Activated B cell treated with CpG ODN at 0.5 μM for 24 hours (primary cell): ENCODE measurements at regions not wholly inside any gene's neighbourhood (a gene's known extent, or its start where the extent isn't known, plus 50 kb on each side); places are given as distances from the start of the nearest gene placed in this dataset.

ENCODE experiments used
- ATAC-seq: fragments of 200-7000 bp; cut with Tn5 transposase; one replicate; pipeline ENCODE4 v1.10.0; 2021; ENCODE audit warnings: low read depth, mild to moderate bottlenecking, moderate library complexity
- CTCF ChIA-PET: fragments of 350-600 bp; sonication (Branson Sonifier 250); formaldehyde crosslinking; loops from one replicate; lab custom pipeline; 2021; ENCODE audit warnings: antibody characterized with exemption; lab: Charles Lee
- POLR2A ChIA-PET: fragments of 350-600 bp; sonication (Branson Sonifier 250); formaldehyde crosslinking; loops from one replicate; lab custom pipeline; 2021; ENCODE audit warnings: antibody characterized with exemption; lab: Charles Lee
- DNase-seq: peaks from one replicate; pipeline ENCODE4 v3.0.0; 2022
- H3K27ac Mint-ChIP-seq: one replicate; pipeline ENCODE4 v1.8.0; 2020; ENCODE audit warnings: mixed read lengths
- H3K27me3 Mint-ChIP-seq: one replicate; pipeline ENCODE4 v1.8.0; 2021; ENCODE audit warnings: mixed read lengths
- H3K36me3 Mint-ChIP-seq: one replicate; pipeline ENCODE4 v1.8.0; 2021; ENCODE audit warnings: low read depth, mixed read lengths
- H3K4me1 Mint-ChIP-seq: one replicate; pipeline ENCODE4 v1.8.0; 2021; ENCODE audit warnings: mixed read lengths
- H3K4me3 Mint-ChIP-seq: one replicate; pipeline ENCODE4 v1.8.0; 2020; ENCODE audit warnings: mild to moderate bottlenecking, mixed read lengths
- H3K9me3 Mint-ChIP-seq: one replicate; pipeline ENCODE4 v1.8.0; 2020; ENCODE audit warnings: mixed read lengths
- intact Hi-C: fragments of 100-400 bp; cut with micrococcal nuclease; formaldehyde crosslinking; loops from one replicate; pipeline ENCODE4 v1.15.1; 2024
- TF ChIP-seq, protein P1 (sequence below): fragments of 200-600 bp; IDR thresholded peaks from one replicate; pipeline ENCODE4 v1.8.0; 2022; ENCODE audit warnings: antibody characterized with exemption, mild to moderate bottlenecking

DNA sequence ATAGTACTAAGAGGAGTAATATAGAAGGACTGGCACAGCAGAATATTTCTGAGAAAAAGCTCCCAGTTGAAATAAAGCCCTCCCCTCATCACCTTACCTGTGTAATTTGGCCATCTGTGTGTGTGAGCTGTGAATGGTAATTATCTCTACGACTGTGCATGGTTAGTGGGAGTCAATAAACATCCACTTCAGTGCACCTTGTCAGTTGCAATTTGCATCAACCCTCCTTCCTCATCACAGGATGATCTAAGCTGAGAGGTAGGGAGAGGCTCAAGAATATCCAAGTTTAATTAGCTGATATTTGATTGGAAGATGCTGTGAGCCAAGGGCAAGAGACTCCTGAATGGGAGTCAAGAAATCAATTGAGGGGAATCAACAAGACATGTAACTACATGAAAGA, 694.9 kb upstream of the KLHL29 start:
- no peaks in the 10 kb centered on the region for H3K36me3 Mint-ChIP-seq
- H3K4me3 Mint-ChIP-seq, result no peak overlapping the region
- no peak overlapping the region for H3K27ac Mint-ChIP-seq
- ATAC-seq (no peak), DNase-seq (no peak)
- TF ChIP-seq, protein P1, sequence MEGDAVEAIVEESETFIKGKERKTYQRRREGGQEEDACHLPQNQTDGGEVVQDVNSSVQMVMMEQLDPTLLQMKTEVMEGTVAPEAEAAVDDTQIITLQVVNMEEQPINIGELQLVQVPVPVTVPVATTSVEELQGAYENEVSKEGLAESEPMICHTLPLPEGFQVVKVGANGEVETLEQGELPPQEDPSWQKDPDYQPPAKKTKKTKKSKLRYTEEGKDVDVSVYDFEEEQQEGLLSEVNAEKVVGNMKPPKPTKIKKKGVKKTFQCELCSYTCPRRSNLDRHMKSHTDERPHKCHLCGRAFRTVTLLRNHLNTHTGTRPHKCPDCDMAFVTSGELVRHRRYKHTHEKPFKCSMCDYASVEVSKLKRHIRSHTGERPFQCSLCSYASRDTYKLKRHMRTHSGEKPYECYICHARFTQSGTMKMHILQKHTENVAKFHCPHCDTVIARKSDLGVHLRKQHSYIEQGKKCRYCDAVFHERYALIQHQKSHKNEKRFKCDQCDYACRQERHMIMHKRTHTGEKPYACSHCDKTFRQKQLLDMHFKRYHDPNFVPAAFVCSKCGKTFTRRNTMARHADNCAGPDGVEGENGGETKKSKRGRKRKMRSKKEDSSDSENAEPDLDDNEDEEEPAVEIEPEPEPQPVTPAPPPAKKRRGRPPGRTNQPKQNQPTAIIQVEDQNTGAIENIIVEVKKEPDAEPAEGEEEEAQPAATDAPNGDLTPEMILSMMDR, result no peak
- H3K27me3 Mint-ChIP-seq, result no peaks in the 10 kb centered on the region
- no peaks in the 10 kb centered on the region for H3K4me1 Mint-ChIP-seq
- CTCF ChIA-PET, result no interaction called here
- POLR2A ChIA-PET, result no interaction called here
- H3K9me3 Mint-ChIP-seq, result peaks cover 2% of the 10 kb centered on the region
- intact Hi-C loops, result no loop called here

DNA sequence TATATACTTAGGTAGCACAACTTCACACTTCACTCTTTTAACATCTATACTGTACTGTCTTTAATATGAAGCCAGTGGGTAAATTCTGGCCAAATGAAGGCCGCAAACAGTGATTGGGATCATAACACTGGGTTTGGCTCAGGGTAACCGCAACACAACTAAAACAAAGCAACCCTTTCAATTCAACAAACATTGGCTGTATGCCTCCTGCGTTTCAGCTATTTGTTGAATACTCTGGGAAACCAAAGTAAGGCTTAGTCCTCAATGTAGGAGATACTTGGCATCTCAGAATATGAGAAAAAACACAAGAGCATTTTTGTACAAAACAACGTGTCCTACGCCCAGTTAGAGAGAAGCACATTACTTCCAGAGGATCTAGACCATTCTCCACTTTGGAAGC, 693.3 kb upstream of the KLHL29 start:
- ChIA-PET POLR2A (no interaction called here), CTCF (no interaction called here)
- Mint-ChIP-seq H3K9me3 (no peaks in the 10 kb centered on the region), H3K27me3 (no peaks in the 10 kb centered on the region), H3K4me1 (no peaks in the 10 kb centered on the region), H3K27ac (no peak overlapping the region), H3K4me3 (no peak overlapping the region), H3K36me3 (no peaks in the 10 kb centered on the region)
- TF ChIP-seq, protein P1, result no peak
- DNase-seq (no peak), ATAC-seq (no peak)
- intact Hi-C loops, result no loop called here

DNA sequence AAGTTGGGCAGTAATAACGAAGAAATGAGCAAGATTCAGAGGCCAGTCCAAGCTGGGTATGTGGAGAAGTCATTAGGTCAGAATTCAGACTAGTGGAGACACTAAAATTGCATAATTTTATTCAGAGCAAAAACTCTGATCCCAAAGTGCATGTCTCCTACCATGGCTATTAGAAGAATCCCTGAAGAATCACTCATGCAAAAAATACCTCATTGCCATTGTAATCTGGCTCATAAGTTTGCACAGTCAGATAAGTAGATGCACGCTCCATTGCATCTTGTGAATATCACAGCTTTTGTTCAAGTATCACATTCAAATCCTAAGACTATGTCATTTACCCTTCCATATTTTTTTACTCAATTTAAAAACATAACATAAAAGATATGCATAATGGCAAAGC, 692.2 kb upstream of the KLHL29 start:
- ATAC-seq (no peak), DNase-seq (no peak)
- intact Hi-C loops, result no loop called here
- no peaks in the 10 kb centered on the region for H3K4me1 Mint-ChIP-seq
- no peak overlapping the region for H3K27ac Mint-ChIP-seq
- ChIA-PET POLR2A (no interaction called here), CTCF (no interaction called here)
- no peaks in the 10 kb centered on the region for H3K36me3 Mint-ChIP-seq
- no peak overlapping the region for H3K4me3 Mint-ChIP-seq
- no peaks in the 10 kb centered on the region for H3K9me3 Mint-ChIP-seq
- no peaks in the 10 kb centered on the region for H3K27me3 Mint-ChIP-seq
- TF ChIP-seq, protein P1, result no peak

DNA sequence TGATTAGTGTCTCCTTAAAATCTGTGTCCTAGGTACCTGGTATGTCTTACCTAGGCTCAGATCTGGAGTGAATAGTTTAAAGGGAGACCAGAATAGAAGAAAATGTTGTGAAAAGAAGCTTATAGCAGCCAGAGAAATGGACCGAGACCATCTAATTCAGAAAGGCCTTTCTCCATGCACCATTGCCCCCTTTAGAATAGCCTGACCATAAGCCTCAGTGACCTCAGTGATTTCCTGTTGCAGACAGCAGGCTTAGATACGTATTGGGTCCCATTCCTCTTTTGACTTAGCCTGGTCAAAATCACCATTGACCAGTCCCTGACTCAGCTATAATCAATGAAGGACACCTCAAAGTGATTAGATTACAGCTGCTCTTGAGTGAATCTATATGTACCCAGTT, 690.7 kb upstream of the KLHL29 start:
- intact Hi-C loops, result no loop called here
- no peak overlapping the region for H3K4me3 Mint-ChIP-seq
- POLR2A ChIA-PET, result no interaction called here

DNA sequence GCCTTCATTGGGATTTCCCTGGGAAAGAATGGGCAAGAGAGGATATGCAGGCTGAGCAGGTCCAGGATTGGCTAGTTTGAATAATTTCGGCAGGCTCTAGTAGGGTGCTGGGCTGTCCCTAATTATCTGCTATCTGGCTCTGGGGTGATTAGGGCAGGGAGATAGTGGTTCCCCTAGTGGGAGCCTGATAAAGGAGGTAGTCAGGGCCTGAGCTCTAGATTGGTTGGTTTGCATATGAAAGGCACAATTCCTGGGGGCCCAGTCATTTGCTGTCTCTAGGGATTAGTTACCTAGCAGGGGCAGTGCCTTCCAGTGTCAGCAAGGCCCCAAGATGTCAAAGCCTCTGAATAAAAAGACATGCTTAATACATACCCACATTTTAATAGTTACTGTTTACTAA, 690.1 kb upstream of the KLHL29 start:
- ATAC-seq (no peak), DNase-seq (no peak)
- CTCF ChIA-PET, result no interaction called here
- H3K27ac Mint-ChIP-seq, result no peak overlapping the region
- no peak overlapping the region for H3K4me3 Mint-ChIP-seq
- no peaks in the 10 kb centered on the region for H3K9me3 Mint-ChIP-seq
- no peaks in the 10 kb centered on the region for H3K36me3 Mint-ChIP-seq
- H3K27me3 Mint-ChIP-seq, result no peaks in the 10 kb centered on the region
- TF ChIP-seq, protein P1, result no peak
- POLR2A ChIA-PET, result no interaction called here
- no peaks in the 10 kb centered on the region for H3K4me1 Mint-ChIP-seq
- intact Hi-C loops, result no loop called here

More for the DNA sequence above, 690.7 kb upstream of the KLHL29 start:
- H3K36me3 Mint-ChIP-seq, result no peaks in the 10 kb centered on the region
- H3K27ac Mint-ChIP-seq, result no peak overlapping the region
- CTCF ChIA-PET, result no interaction called here
- TF ChIP-seq, protein P1, result no peak
- DNase-seq (no peak), ATAC-seq (no peak)
- no peaks in the 10 kb centered on the region for H3K4me1 Mint-ChIP-seq
- no peaks in the 10 kb centered on the region for H3K9me3 Mint-ChIP-seq
- no peaks in the 10 kb centered on the region for H3K27me3 Mint-ChIP-seq
